ENCODE measurements at regions not wholly inside any gene's neighbourhood (a gene's known extent, or its start where the extent isn't known, plus 50 kb on each side); places are given as distances from the start of the nearest gene placed in this dataset.

DNA sequence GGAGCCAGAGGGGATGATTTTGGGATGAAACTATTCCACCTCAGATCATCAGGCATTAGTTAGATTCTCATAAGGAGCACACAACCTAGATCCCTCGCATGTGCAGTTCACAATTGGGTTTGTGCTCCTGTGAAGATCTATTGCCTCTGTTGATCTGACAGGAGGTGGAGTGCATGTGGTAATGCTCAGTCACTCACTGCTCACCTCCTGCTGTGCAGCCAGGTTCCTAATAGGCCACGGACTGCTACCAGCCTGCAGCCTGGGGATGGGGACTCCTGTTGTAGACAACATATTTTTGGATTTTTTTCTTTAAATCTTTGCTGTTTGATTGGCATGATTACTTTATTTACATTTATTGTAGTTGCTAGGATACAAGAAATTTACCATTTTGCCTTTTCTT, 765.0 kb downstream of the INHBA start:
- TF ChIP-seq REST (IDR thresholded peaks at IDR 0.05; ENCODE audit: low read depth) (no peak), NFIC (IDR thresholded peaks at IDR 0.05) (no peak), RAD21 (IDR thresholded peaks at IDR 0.05; ENCODE audit: low read depth) (no peak), ZBTB7A (IDR thresholded peaks at IDR 0.05; ENCODE audit: low read depth) (no peak), TAF1 (IDR thresholded peaks at IDR 0.05; ENCODE audit: low read depth) (no peak), FOXM1 (IDR thresholded peaks at IDR 0.05; ENCODE audit: borderline replicate concordance, low read depth) (no peak), EGR1 (IDR thresholded peaks at IDR 0.05) (no peak)
- TF ChIP-seq, protein P1, sequence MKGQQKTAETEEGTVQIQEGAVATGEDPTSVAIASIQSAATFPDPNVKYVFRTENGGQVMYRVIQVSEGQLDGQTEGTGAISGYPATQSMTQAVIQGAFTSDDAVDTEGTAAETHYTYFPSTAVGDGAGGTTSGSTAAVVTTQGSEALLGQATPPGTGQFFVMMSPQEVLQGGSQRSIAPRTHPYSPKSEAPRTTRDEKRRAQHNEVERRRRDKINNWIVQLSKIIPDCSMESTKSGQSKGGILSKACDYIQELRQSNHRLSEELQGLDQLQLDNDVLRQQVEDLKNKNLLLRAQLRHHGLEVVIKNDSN (IDR thresholded peaks at IDR 0.05) = no peak

DNA sequence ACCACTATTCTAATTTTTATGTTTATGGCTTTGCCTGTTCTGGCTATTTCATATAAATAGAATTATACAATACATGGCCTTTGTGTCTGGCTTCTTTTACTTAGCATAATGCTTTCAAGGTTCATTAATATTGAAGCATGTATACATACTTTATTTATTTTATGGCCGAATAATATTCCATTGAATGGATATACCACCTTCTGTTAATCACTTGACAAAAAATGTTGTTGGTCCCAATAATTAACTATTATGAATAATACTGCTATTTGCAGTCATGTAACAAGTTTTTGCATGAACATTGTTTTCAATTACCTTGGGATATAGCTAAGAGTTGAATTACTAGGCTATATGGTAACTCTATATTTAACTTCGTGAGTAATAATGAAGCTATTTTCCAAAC, 767.5 kb downstream of the INHBA start:
- TF ChIP-seq EGR1 (IDR thresholded peaks at IDR 0.05) (no peak), ZBTB7A (IDR thresholded peaks at IDR 0.05; ENCODE audit: low read depth) (no peak), TAF1 (IDR thresholded peaks at IDR 0.05; ENCODE audit: low read depth) (no peak), TEAD4 (IDR thresholded peaks at IDR 0.05) (no peak)

- TF ChIP-seq EP300 (IDR thresholded peaks at IDR 0.05; ENCODE audit: borderline replicate concordance) (no peak), CREB1 (IDR thresholded peaks at IDR 0.05; ENCODE audit: low read depth) (no peak), NFIC (IDR thresholded peaks at IDR 0.05) (no peak), TCF12 (IDR thresholded peaks at IDR 0.05; ENCODE audit: low read depth) (no peak), YY1 (IDR thresholded peaks at IDR 0.05; ENCODE audit: low read depth) (no peak), FOXM1 (IDR thresholded peaks at IDR 0.05; ENCODE audit: borderline replicate concordance, low read depth) (no peak), TAF1 (IDR thresholded peaks at IDR 0.05; ENCODE audit: low read depth) (no peak)
- TF ChIP-seq, protein P1 (IDR thresholded peaks at IDR 0.05) = no peak
- TF ChIP-seq, protein P2, sequence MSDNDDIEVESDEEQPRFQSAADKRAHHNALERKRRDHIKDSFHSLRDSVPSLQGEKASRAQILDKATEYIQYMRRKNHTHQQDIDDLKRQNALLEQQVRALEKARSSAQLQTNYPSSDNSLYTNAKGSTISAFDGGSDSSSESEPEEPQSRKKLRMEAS (IDR thresholded peaks at IDR 0.05) = no peak
Measured at GRCh38 chr7:40923626-40924025, 779.3 kb downstream of the INHBA start.

DNA sequence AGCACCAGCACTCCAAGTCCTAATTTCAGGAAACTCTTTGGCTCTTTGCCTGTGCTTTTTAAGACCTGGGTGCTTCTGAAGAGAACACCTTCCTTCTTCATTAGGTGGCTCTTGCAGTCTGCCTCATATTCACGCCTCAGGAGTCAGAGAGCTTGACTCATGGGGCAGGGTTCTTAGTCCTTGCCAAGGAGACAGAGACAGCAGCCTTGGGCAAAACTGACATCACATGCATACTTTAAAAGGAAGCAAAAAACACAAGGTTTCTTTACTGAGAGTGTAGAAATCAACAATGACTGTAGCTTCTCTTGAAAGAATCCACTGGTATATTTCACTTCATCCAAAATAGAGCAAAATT, 780.6 kb downstream of the INHBA start:
- TF ChIP-seq EGR1 (IDR thresholded peaks at IDR 0.05) (no peak), TEAD4 (IDR thresholded peaks at IDR 0.05) (no peak), FOXM1 (IDR thresholded peaks at IDR 0.05; ENCODE audit: borderline replicate concordance, low read depth) (no peak), TAF1 (IDR thresholded peaks at IDR 0.05; ENCODE audit: low read depth) (no peak), CEBPB (IDR thresholded peaks at IDR 0.05) (no peak), NFIC (IDR thresholded peaks at IDR 0.05) (no peak), CREB1 (IDR thresholded peaks at IDR 0.05; ENCODE audit: low read depth) (no peak), RAD21 (IDR thresholded peaks at IDR 0.05; ENCODE audit: low read depth) (no peak), ZBTB7A (IDR thresholded peaks at IDR 0.05; ENCODE audit: low read depth) (no peak), YY1 (IDR thresholded peaks at IDR 0.05; ENCODE audit: low read depth) (no peak), TCF12 (IDR thresholded peaks at IDR 0.05; ENCODE audit: low read depth) (no peak), EP300 (IDR thresholded peaks at IDR 0.05; ENCODE audit: borderline replicate concordance) (no peak), REST (IDR thresholded peaks at IDR 0.05; ENCODE audit: low read depth) (no peak)
- TF ChIP-seq, protein P2 (IDR thresholded peaks at IDR 0.05) = no peak
- TF ChIP-seq, protein P1 (IDR thresholded peaks at IDR 0.05) = no peak

DNA sequence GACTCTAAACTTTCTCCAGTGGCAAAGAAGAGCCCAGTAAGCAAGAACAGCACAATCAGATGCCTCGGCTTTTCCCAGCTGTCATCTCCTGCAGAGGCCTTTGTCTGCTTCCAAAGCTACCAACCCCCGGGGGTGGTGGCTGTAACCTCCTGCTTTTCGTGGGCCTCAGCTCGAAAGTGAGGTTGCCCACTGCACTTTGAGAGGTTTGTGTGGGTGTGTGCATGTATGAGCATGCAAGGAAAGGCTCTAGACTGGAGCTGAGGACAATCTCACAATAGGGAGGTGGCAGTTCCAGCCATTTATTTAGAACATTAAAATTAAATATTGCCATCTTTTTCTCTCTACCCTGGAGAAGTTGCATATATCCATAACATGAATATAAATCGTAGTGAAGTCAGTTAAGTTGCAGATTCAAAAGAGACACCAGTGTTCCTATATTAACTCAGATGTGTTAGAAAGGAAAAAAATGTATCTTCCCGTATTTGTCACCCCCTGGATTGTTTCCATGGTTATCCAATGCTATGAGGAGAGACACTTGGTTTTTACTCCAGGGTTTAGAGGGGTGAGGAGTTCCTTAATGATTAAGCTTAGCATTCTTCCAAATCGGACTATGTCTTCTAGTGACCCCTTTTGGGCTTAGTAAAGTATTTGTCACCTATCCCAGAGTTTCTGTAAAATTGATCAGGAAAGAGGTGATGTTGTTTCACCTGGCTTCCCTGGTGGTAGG, 781.1 kb downstream of the INHBA start:
- TF ChIP-seq TAF1 (IDR thresholded peaks at IDR 0.05; ENCODE audit: low read depth) = no peak
- no peak for TF ChIP-seq EP300 (IDR thresholded peaks at IDR 0.05; ENCODE audit: borderline replicate concordance)
- no peak for TF ChIP-seq EGR1 (IDR thresholded peaks at IDR 0.05)
- no peak for TF ChIP-seq CEBPB (IDR thresholded peaks at IDR 0.05)
- TF ChIP-seq, protein P1 (IDR thresholded peaks at IDR 0.05) = no peak
- no peak for TF ChIP-seq FOXM1 (IDR thresholded peaks at IDR 0.05; ENCODE audit: borderline replicate concordance, low read depth)
- no peak for TF ChIP-seq TCF12 (IDR thresholded peaks at IDR 0.05; ENCODE audit: low read depth)
- TF ChIP-seq CREB1 (IDR thresholded peaks at IDR 0.05; ENCODE audit: low read depth) = no peak
- TF ChIP-seq, protein P2 (IDR thresholded peaks at IDR 0.05) = no peak
- no peak for TF ChIP-seq ZBTB7A (IDR thresholded peaks at IDR 0.05; ENCODE audit: low read depth)
- TF ChIP-seq NFIC (IDR thresholded peaks at IDR 0.05) = no peak
- no peak for TF ChIP-seq RAD21 (IDR thresholded peaks at IDR 0.05; ENCODE audit: low read depth)
- TF ChIP-seq REST (IDR thresholded peaks at IDR 0.05; ENCODE audit: low read depth) = no peak
- no peak for TF ChIP-seq YY1 (IDR thresholded peaks at IDR 0.05; ENCODE audit: low read depth)
- TF ChIP-seq TEAD4 (IDR thresholded peaks at IDR 0.05) = no peak

All from Ishikawa (cell line).